HG03565 (cell line): ENCODE measurements at regions not wholly inside any gene's neighbourhood (a gene's known extent, or its start where the extent isn't known, plus 50 kb on each side); places are given as distances from the start of the nearest gene placed in this dataset.

ENCODE experiments used
- ATAC-seq: cut with Tn5 transposase; IDR thresholded peaks from one replicate; pipeline ENCODE4 v1.9.1; 2021; ENCODE audit warnings: mild to moderate bottlenecking, moderate library complexity; ENCODE audit not compliant: unreplicated experiment

DNA sequence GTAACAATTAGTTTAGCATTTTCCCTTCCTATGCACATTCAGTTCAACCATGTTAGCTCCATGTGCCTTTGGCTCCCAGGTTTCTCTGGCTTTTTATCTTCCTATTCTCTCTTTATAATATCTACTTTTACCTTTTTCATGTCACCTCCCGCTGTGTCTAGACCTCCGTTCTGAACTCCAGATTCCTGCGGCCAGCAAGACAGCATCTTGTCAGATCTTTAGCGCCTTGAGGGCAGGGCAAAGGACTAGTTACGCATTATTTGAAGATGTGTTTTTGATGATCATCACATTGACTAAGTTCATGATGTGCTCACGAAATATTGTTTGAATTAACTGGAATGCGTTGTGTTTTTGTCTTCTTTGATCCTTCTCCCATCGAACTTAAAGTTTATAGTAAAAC lies 1126.8 kb downstream of the CDH11 start:
- ATAC-seq, result no peak

DNA sequence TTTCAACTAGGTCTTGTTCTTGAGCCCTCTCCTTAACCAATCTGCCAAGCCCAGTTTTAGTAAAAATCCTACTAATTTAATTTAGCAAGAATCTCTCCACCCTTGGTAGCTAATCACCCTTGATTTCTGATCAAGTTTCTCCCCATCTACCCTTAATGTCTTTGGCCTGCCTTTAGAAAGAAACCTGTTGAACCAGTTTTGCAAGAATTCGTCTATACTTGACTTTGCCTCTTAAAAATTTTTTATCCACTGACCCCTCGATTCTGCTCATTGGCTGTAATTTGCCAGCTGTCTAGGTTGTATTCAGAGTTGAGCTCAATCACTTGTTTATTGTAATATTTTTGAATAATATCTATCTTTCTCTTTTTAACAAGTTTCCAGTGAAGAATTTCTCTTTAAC lies 1138.5 kb downstream of the CDH11 start:
- ATAC-seq, result no peak

DNA sequence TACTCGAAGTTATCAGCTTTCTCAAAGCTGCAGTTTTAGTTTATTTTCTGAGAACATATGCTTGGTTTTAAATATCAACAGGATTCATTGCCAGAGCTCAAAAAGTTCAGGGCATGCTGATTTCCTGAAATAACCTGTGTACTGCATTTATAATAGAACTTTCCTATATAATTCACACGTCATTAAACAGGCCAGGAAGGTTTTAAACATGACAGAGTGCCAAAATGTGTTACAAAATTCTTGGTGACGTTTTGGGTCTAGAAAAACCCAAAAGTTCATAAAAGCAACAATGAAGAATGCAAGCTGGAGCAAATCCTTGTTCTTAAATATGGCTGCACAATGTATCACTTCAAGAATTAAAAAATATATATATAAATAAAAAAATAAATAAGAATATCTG lies 1139.1 kb downstream of the CDH11 start:
- no peak for ATAC-seq

DNA sequence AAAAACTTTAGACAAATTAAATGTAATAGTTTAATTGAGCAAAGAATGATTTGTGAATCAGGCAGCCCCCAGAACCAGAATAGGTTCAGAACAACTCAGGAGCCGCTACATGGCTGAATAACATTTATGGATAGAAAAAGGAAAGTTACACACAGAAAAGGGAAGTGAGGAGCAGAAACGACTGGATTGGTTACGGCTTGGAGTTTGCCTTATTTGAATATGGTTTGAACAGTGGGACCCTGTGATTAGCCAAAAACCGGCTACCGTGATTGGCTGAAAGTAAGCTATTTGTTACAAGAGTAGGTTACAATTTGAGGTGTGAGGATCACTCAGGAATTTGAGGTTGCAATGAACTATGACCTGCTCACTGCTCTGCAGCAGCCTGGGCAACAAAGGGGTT lies 1139.8 kb downstream of the CDH11 start:
- ATAC-seq, result no peak

DNA sequence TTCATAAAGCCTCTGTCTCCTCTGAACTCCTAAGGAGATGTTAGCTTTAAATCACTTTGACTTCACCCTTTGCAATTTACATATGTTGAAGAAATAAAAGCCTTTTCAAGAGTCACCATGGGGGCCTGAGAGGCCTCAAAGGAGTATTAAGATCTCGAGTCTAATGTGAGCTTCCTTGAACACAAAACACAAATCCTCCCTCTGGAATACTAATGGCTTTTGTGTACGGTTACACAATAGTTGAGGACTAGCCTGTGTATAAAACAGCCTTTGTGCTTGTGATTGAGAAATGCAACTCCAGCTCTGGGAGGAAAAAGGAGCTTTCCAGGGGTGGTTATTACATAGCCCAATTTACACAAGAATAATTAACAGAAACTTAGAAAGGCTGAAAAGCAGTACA lies 1140.2 kb downstream of the CDH11 start:
- no peak for ATAC-seq

DNA sequence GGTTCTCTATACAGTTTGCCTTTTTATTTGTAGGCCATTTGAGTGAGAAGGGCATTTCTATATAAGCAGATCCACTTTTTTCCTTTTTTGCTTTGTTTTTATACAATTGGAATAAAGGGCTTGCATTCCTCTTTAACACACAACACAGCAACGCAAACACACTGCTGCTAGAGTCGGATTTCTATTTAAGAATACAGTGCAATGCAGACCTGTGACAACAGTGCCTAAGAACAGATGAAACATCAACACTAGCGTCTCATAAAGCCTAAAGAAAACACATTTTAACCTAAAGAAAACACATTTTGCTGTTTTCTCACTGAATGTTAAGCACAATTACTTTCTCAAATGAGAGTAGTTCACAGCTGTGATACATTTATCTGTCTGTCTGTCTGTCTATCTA lies 1141.1 kb downstream of the CDH11 start:
- no peak for ATAC-seq

DNA sequence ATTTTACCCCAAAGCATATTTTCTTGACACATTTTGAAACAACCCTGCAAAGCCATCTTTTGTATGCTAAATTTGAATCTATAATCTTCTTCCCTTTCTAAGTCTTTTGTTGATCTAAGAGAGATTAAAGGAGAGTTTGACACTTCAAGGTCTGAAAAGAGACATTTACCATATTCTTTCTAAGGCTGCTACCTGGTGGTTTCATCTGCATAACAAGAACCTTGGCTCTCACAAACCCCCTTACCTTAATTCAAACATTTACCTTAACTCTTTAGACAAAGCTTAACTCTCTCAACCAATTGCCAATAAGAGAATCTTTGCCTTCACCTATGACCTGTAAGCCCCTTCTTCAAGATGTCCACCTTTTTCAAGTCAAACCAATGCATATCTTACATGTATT lies 1143.6 kb downstream of the CDH11 start:
- ATAC-seq, result no peak

DNA sequence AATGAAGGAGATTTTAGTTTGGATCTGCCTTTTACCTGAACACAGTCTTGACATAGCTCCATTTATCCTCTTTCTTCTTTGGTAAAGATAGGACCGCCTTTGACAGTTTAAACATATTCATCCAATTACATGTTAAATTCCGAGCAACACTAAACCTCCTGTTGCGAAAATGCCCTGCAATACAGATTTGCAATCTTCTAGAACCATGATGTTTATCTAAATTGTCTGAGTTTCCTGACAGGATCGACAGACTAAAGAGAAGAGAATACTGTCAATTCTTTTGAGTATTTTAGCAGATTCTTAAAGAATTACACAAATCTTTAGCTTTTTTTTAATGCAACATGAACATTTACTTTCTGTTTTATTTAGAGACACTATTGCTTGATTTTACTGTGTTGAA lies 1145.5 kb downstream of the CDH11 start:
- no peak for ATAC-seq

DNA sequence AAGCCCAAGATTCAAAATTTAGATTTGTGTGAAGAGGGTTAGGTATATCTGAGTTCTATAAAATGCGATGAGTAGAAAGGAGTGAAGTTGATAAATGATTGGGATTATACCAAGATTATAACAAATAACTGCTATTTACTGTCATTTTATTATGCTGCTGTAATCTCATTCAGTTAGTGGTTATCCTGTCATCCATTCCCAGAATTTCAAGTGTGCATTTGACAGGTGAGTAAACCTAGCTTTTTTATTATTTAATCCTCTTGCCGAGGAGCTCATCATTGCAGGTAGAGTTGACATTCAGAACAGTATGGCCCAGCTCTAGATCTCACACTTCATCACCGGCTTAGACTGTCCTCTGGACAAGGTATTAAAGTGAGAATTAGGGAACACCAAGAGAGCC lies 1146.2 kb downstream of the CDH11 start:
- no peak for ATAC-seq

DNA sequence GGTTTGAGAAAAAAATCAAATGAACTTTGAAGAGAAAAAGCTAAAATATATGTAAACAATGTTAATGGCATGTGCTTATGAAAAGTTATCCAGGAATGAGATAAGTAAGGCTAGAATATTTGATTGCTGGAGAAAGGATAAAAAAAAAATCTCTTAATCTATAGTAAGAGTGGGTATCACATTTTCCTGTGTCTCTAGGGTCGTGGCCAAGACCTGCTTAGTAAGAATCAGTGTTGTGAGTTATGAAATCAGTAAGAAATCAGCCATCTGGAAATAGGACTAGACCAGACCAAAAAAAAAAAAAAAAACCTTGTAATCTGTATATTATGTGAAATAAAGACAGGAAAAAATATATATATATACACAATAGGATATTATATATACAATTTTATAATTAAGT lies 1153.9 kb downstream of the CDH11 start:
- no peak for ATAC-seq

DNA sequence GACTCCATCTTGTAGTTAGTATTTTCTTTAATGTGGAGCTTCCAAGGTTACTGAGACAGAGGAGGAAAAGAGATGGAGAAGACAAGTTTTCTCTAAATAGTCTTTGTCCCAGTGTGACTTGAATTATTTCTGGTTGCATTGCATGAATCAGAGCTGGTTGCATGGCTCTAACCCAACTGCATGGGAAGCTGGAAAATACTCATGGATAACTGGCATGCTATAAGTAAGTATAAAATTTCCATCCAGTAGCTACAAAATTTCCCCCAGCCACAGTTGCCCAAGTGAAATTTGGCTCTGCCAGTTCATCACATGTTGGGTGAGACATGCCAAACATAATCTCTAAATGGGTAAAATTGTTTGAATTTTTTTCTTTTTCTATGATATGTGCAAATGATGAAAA lies 1161.5 kb downstream of the CDH11 start:
- no peak for ATAC-seq

DNA sequence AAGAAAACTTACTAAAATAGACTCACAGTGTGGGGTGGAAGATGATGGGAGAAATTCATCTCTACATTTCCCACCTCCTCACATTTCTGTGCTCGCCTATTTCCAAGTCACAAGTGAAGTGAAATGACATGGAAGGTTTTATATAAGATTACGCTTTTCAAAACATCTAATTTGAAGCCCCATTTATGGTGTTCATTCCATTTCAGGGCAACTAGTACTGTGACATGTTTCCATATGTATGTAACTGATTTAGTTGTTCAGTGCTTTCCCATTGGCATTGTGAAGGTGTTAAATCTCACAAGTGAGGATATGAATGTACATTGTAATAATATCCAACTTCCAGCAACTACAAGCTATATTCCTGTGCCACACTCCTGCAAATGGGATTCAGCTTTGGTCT lies 1174.8 kb downstream of the CDH11 start:
- no peak for ATAC-seq

DNA sequence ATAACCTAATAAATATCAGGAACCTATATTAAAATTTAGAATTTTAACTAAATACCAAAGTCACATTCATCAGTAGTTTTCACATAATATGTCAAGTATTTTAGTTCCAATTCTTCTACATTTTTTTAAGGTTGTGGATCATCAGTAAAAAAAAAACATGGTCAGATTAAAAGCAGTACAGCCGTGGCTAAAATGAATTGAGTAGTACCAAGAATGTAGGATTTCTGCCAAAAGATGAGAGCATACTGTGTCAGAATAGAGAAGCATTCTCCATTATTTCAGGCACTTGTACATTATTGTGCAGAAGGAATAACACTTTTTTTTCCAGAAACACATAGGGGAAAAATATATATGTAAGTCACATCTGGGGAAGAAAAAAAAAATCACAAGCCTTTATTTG lies 1176.1 kb downstream of the CDH11 start:
- no peak for ATAC-seq

DNA sequence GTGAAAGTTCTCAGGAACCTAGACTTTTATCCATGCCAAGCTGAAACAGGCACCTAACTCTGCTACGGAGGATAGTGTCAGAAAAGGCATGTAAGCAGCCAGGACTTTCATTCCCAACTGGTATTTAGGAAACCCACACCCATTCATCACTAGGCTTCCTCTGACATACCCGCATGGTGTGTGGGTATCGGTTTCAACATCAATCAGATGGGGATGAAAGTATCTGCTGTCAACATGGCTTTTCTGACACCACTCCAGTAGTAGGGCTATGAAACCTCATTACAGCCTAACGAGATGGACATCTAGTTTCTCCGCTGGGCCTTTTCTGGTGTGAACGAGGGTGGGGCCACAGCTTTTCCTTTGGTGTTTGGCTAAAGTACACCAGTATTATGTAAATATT lies 1178.3 kb downstream of the CDH11 start:
- no peak for ATAC-seq

DNA sequence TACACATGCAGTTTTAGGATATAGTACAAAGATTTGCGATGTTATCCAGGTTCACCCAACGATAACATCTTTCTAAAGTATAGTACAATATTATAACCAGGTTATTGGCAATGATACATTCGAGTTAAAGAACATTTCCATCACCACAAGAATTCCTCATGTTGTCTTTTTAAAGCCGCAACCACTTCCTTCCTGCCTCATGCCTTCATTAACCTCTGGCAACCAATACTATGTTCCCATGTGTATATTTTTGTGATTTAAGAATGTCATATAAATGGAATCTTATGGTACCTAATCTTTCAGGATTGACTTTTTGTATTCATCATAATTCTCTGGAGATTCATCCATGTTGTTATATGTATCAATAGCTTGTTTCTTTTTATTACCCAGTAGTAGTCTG lies 1183.2 kb downstream of the CDH11 start:
- ATAC-seq, result no peak

DNA sequence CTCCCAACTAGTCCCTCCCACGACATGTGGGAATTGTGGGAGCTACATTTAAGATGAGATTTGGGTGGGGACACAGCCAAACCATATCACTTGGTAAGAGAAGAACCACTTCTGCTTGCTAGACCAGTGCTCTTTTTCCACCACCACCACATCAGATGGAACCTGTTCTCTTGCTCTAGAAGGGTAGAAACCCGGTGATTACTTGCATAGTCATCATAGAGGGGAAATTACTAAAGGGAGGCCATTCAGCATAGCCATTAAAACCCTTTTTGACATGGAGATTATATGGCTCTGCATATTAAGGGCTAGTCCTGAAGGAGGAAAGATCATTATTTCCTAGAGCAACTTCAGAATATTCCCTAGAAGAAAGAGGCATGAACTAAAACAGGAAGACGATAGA lies 1188.0 kb downstream of the CDH11 start:
- ATAC-seq, result no peak

DNA sequence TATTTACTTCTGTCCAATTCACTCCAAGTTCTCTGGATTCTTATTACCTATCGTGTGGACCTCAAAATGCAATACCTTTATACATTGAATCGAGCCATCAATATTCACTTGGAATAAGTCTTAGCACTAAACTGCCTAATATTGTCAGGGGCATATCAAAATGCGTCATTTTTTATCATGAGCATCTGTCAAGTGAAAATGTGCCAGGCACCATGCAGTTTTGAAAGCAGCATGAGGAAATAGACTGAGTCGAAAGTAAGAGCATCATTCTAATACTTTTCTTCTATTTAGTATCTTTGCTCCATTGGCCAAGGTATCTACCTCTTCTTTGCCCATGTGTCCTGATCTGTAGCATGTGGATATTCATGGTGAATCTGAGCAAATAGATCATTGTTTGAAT lies 1193.4 kb downstream of the CDH11 start:
- no peak for ATAC-seq

DNA sequence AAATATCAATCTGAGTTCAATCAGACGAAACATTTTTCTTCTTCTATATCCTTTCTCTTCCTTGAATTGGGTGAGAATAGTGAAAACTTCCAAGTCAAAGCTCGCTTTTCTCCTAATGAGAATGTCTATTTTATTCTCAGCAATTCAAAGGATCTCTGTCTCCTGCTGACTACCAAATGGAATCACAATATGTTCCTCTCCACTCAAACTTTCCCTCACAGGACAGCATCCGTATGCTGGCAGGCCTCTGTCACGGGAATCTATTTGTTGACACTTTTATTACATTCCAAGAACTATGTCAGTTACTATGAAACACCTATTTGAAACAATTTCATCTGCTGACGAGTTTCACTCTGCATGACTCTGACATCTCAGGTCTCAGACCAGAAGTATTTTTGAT lies 1196.6 kb downstream of the CDH11 start:
- no peak for ATAC-seq

DNA sequence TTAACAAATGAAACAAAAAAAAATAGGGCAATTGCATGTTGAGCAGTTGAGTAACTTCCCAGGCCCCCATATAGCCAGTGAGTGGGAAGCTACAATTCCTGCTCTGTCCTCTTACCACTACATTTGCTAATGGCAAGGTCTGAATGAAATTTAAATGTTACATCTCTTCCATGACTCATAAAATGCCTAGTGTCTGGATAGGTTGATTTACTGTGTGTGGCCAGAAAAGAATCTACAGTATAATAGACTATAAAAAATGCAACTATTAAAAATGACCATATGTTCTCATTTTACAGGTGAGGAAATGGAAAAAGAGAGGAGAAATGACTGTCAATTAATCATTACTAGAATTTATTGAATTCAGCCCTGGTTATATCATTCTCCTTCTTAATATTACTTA lies 1199.3 kb downstream of the CDH11 start:
- ATAC-seq, result no peak

DNA sequence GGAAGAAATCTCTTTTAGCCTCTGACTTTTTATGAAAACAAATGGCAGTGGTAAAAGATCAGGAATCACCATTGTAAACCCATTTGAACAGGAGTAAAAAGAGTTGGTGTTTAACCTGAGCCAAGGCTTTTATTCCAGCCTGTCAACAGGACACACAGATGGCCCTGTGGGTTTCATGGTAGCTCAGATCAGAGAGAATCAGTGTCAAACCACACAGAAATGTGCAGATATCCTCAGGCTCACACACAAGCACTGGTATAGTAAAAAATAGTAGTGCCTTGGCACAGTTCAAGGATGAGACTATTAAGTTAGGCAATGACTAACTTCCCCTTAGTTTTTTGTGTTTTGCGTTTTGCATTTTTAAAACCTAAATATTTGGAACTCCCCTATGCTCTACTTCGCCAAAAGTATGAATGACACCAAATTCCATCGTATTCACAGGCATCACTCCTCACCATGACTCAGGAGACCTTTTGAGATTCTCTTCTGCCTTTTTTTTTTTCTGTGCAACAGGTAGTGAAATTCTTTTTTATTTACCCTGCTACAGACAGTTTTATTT lies 1200.0 kb downstream of the CDH11 start:
- no peak for ATAC-seq

DNA sequence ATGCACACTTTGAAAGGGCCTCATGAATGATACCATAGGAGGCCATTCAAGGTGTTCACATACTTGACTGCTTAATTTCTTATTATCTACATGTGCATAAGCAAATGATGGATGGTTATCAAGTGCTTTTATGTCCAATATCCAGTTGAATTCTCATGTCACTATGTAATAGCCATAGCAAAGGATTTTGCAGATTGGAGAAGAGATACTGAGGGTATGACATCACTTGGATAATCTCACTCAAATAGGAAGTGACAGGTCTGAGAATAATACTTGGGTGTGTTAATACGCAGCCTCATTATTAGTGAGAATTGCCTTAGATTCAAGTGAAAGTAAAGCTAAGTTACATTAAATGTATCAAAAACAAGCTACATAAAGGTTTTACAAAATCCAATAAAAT lies 1208.6 kb downstream of the CDH11 start:
- no peak for ATAC-seq

DNA sequence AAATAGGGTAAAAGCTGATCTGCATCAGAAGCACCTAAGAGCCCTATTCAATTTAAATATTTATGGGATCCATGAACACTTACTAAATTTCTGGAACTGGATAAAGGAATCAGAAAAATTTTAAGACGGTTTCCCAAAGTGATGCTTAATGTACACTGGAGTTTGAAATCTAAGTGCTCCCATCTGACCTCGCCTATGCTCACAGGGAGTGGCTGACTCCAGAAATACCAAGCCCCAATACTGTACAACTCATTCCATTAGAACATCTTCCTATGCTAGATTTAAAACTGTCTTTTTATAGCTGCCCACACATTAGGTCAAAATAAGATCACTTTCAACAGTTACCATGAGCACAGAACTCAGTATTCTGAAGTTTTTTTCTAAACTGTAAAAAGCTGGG lies 1214.6 kb downstream of the CDH11 start:
- no peak for ATAC-seq

DNA sequence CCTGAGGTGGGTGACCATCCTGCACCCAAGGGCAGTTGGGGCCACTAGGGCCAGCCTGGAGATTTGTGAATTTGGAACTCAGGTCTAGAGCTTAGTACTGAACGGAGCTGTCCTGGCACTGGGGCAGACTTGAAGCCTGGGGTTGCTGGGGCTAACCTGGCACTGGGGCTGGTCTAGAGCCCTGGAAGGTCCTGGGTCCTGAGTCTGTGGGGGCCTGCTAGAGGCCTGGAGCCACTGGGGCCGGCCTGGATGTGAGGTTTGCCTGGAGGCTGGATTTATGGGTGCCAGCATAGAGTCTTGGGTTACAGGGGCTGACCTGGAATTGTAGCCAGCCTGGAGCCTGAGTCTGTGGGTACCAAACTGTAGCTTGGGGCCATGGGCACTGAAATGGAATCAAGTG lies 1216.9 kb downstream of the CDH11 start:
- no peak for ATAC-seq

DNA sequence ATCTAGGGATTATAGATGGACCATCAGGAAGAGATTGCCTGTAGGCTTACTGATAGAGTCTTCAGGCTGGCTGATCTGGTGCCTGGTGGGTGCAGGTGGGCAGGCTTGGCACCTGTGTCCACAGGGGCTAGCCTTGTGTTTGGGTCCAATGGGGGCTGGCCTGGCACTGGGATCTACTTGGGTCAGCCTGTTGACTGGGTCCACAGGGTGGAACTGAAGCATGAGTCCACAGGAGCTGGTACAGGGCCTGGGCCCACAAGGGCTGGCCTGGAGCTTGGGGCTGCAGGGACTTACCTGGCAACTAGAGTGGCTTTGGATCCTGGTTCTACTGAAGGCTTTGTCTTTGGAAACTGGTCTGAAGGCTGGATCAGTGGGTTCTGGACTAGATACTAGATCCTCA lies 1217.7 kb downstream of the CDH11 start:
- no peak for ATAC-seq
